ENCODE measurements at regions not wholly inside any gene's neighbourhood (a gene's known extent, or its start where the extent isn't known, plus 50 kb on each side); places are given as distances from the start of the nearest gene placed in this dataset.

GRCh38 chr1:234997201-234997895 lies 131.3 kb downstream of the TOMM20 start:
- TF ChIP-seq CHD2 (IDR thresholded peaks at IDR 0.05; ENCODE audit: low read length, partially characterized antibody) (no peak), EZH2phosphoT487 (IDR thresholded peaks at IDR 0.05; ENCODE audit: borderline replicate concordance, low read depth) (no peak), MEF2A (IDR thresholded peaks at IDR 0.05; ENCODE audit: borderline replicate concordance, low read depth) (peak; percentile 100)

All from SK-N-SH (cell line).